ENCODE measurements at regions not wholly inside any gene's neighbourhood (a gene's known extent, or its start where the extent isn't known, plus 50 kb on each side); places are given as distances from the start of the nearest gene placed in this dataset.
"Not testable (repeated sequence)": the region's sequence is repeated elsewhere in the genome, so short reads cannot be mapped to it uniquely, and the experiment has no call there.

DNA sequence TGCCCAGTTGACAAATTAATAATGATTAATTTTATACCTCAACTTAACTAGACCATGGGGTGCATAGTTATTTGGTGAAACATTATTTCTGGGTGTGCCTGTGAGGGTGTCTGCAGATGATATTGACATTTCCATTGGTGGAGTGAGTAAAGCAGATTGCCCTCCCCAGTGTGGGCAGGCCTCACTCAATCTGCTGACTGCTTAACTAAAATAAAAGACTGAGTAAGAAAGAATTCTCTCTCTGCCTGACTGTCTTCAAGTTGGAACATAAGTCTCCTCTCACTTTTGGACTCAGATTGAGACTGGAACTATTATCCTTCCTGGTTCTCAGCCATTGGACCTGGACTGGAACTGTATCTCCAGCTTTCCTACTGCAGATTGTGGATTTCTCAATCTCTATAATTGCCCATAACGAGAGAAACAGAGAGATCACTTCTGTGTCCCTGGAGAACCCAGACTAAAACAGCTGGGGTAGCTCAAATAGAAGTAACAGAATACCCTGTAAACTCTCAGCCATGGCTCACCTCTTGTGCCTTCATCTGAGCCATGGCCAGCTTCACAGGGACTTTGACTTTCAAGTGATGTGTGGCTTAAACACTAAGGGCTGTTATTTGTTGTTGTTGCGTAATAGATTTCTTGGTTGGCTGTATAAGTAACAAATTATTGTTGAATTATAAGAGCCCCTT, 575.3 kb upstream of the RAB6C start:
- TF ChIP-seq CTCF (conservative IDR thresholded peaks at IDR 0.05 in 1 of 2, IDR thresholded peaks at IDR 0.05 in 1 of 2; ENCODE audit: low read depth in 1 of 2, low read length in 2 of 2) (no peak), EZH2 (IDR thresholded peaks at IDR 0.05; ENCODE audit: low read length, missing control alignments) (no peak)
- Histone ChIP-seq H2AFZ (ENCODE audit: low read length) (no peak overlapping the region), H3K4me1 (ENCODE audit: control insufficient read depth, extremely low read depth, insufficient read depth, low read length) (no peaks in the 10 kb centered on the region), H3K4me3 (replicated peaks in 1 of 4; ENCODE audit: control extremely low read depth in 1 of 4, insufficient read depth in 1 of 4, low read depth in 3 of 4, low read length in 4 of 4) (no peak overlapping the region), H3K9me3 (ENCODE audit: control insufficient read depth, insufficient read depth, low read depth, low read length) (no peaks in the 10 kb centered on the region), H3K27ac (ENCODE audit: insufficient read depth, low read length) (no peak overlapping the region), H3K27me3 (ENCODE audit: control insufficient read depth, insufficient read depth, low read length) (no peaks in the 10 kb centered on the region), H3K36me3 (ENCODE audit: control insufficient read depth, insufficient read depth, low read length) (no peaks in the 10 kb centered on the region), H4K20me1 (ENCODE audit: control insufficient read depth, extremely low read depth, insufficient read depth, low read length) (no peaks in the 10 kb centered on the region), H3K79me2 (ENCODE audit: control insufficient read depth, insufficient read depth, low read length) (no peaks in the 10 kb centered on the region), H3K4me2 (ENCODE audit: extremely low read depth, insufficient read depth, low read length) (no peak overlapping the region), H3K9ac (ENCODE audit: insufficient read depth, low read length) (no peak overlapping the region)
- no peak for DNase-seq (ENCODE audit: low read depth in 2 of 2)

- Histone ChIP-seq H3K27me3 (ENCODE audit: control insufficient read depth, insufficient read depth, low read length) (no peaks in the 10 kb centered on the region), H3K4me3 (replicated peaks in 1 of 4; ENCODE audit: control extremely low read depth in 1 of 4, insufficient read depth in 1 of 4, low read depth in 3 of 4, low read length in 4 of 4) (no peak overlapping the region), H4K20me1 (ENCODE audit: control insufficient read depth, extremely low read depth, insufficient read depth, low read length) (no peaks in the 10 kb centered on the region), H2AFZ (ENCODE audit: low read length) (no peak overlapping the region), H3K9ac (ENCODE audit: insufficient read depth, low read length) (no peak overlapping the region), H3K4me2 (ENCODE audit: extremely low read depth, insufficient read depth, low read length) (no peak overlapping the region), H3K9me3 (ENCODE audit: control insufficient read depth, insufficient read depth, low read depth, low read length) (no peaks in the 10 kb centered on the region), H3K4me1 (ENCODE audit: control insufficient read depth, extremely low read depth, insufficient read depth, low read length) (no peaks in the 10 kb centered on the region), H3K27ac (ENCODE audit: insufficient read depth, low read length) (no peak overlapping the region), H3K79me2 (ENCODE audit: control insufficient read depth, insufficient read depth, low read length) (no peaks in the 10 kb centered on the region), H3K36me3 (ENCODE audit: control insufficient read depth, insufficient read depth, low read length) (no peaks in the 10 kb centered on the region)
- no peak for DNase-seq (ENCODE audit: low read depth in 2 of 2)
- TF ChIP-seq CTCF (conservative IDR thresholded peaks at IDR 0.05 in 1 of 2, IDR thresholded peaks at IDR 0.05 in 1 of 2; ENCODE audit: low read depth in 1 of 2, low read length in 2 of 2) (no peak), EZH2 (IDR thresholded peaks at IDR 0.05; ENCODE audit: low read length, missing control alignments) (no peak)
Measured at GRCh38 chr2:129408570-129408969, 570.9 kb upstream of the RAB6C start.

GRCh38 chr2:129417041-129417440, 562.4 kb upstream of the RAB6C start:
- not testable (repeated sequence) for H3K4me2 ChIP-seq (ENCODE audit: extremely low read depth, insufficient read depth, low read length); H3K36me3 ChIP-seq (ENCODE audit: control insufficient read depth, insufficient read depth, low read length); H4K20me1 ChIP-seq (ENCODE audit: control insufficient read depth, extremely low read depth, insufficient read depth, low read length); H3K79me2 ChIP-seq (ENCODE audit: control insufficient read depth, insufficient read depth, low read length); H2AFZ ChIP-seq (ENCODE audit: low read length); H3K4me3 ChIP-seq (replicated peaks in 1 of 4; ENCODE audit: control extremely low read depth in 1 of 4, insufficient read depth in 1 of 4, low read depth in 3 of 4, low read length in 4 of 4); H3K27ac ChIP-seq (ENCODE audit: insufficient read depth, low read length); H3K9me3 ChIP-seq (ENCODE audit: control insufficient read depth, insufficient read depth, low read depth, low read length); H3K27me3 ChIP-seq (ENCODE audit: control insufficient read depth, insufficient read depth, low read length); DNase-seq (ENCODE audit: low read depth in 2 of 2); H3K4me1 ChIP-seq (ENCODE audit: control insufficient read depth, extremely low read depth, insufficient read depth, low read length); H3K9ac ChIP-seq (ENCODE audit: insufficient read depth, low read length)
